ENCODE measurements at regions not wholly inside any gene's neighbourhood (a gene's known extent, or its start where the extent isn't known, plus 50 kb on each side); places are given as distances from the start of the nearest gene placed in this dataset.

- TF ChIP-seq CTCF (IDR thresholded peaks at IDR 0.05) = no peak
- TF ChIP-seq POLR2AphosphoS5 (IDR thresholded peaks at IDR 0.05) = no peak
Measured at GRCh38 chr2:156229724-156230362, 102.7 kb downstream of the NR4A2 start.
